GM23338 (cell line): ENCODE measurements at regions not wholly inside any gene's neighbourhood (a gene's known extent, or its start where the extent isn't known, plus 50 kb on each side); places are given as distances from the start of the nearest gene placed in this dataset.

Experiments used
- ATAC-seq: fragments of 200-7000 bp; cut with Tn5 transposase; 3 replicates; pipeline ENCODE4 v1.9.1; 2020
- DNase-seq: peaks from one replicate; pipeline ENCODE4 v3.0.0-alpha.2; 2015; ENCODE audit warnings: low spot score
- H2AFZ ChIP-seq: fragments of 200-600 bp; sonication (generic); 2 replicates; pipeline ENCODE4 v1.8.0; 2016; ENCODE audit warnings: antibody characterized with exemption, mild to moderate bottlenecking, moderate library complexity
- H3F3A ChIP-seq: fragments of 200-600 bp; sonication (generic); replicated peaks from 2 replicates; pipeline ENCODE4 v1.8.0; 2017; ENCODE audit warnings: antibody characterized with exemption, mixed run types, low read depth
- H3K27ac ChIP-seq: fragments of 200-600 bp; sonication (generic); 2 replicates; pipeline ENCODE4 v1.6.1; 2016; ENCODE audit warnings: low read depth
- H3K27me3 ChIP-seq: fragments of 200-600 bp; sonication (generic); 2 replicates; pipeline ENCODE4 v1.8.0; 2016; ENCODE audit warnings: mild to moderate bottlenecking, mixed run types, moderate library complexity; ENCODE audit not compliant: insufficient read depth
- H3K36me3 ChIP-seq: fragments of 200-600 bp; sonication (generic); 2 replicates; pipeline ENCODE4 v1.8.0; 2016; ENCODE audit warnings: mild to moderate bottlenecking; ENCODE audit not compliant: insufficient read depth
- H3K4me1 ChIP-seq: fragments of 200-600 bp; sonication (generic); 2 replicates; pipeline ENCODE4 v1.8.0; 2016; ENCODE audit warnings: mild to moderate bottlenecking, moderate library complexity; ENCODE audit not compliant: insufficient read depth
- H3K4me2 ChIP-seq: fragments of 200-600 bp; sonication (generic); 2 replicates; pipeline ENCODE4 v1.7.1; 2017; ENCODE audit warnings: mixed run types
- H3K4me3 ChIP-seq: fragments of 200-600 bp; sonication (generic); 2 replicates; pipeline ENCODE4 v1.6.1; 2016; ENCODE audit warnings: mixed run types
- H3K79me2 ChIP-seq: fragments of 200-600 bp; sonication (generic); replicated peaks from 2 replicates; pipeline ENCODE4 v1.8.0; 2017; ENCODE audit warnings: mild to moderate bottlenecking; ENCODE audit not compliant: insufficient read depth
- H3K9me2 ChIP-seq: fragments of 200-600 bp; sonication (generic); 2 replicates; pipeline ENCODE4 v1.8.0; 2017; ENCODE audit not compliant: insufficient read depth
- H4K20me1 ChIP-seq: fragments of 200-600 bp; sonication (generic); replicated peaks from 2 replicates; pipeline ENCODE4 v1.8.0; 2017; ENCODE audit warnings: mild to moderate bottlenecking; ENCODE audit not compliant: insufficient read depth
- H3K27ac Mint-ChIP-seq: 2 replicates; pipeline ENCODE4 v1.8.0; 2020; ENCODE audit warnings: inconsistent platforms, mild to moderate bottlenecking, moderate library complexity, mixed read lengths
- H3K27me3 Mint-ChIP-seq: 3 replicates; pipeline ENCODE4 v1.8.0; 2022; ENCODE audit warnings: low read depth, mild to moderate bottlenecking, moderate library complexity, mixed read lengths, inconsistent platforms; ENCODE audit not compliant: insufficient read depth, poor library complexity
- H3K36me3 Mint-ChIP-seq: 3 replicates; pipeline ENCODE4 v1.8.0; 2021; ENCODE audit warnings: low read depth, mild to moderate bottlenecking, inconsistent platforms, moderate library complexity, mixed read lengths
- H3K4me1 Mint-ChIP-seq: 3 replicates; pipeline ENCODE4 v1.8.0; 2020; ENCODE audit warnings: mild to moderate bottlenecking, inconsistent platforms, mixed read lengths
- H3K4me3 Mint-ChIP-seq: 3 replicates; pipeline ENCODE4 v1.8.0; 2021; ENCODE audit warnings: moderate library complexity, mild to moderate bottlenecking, inconsistent platforms, mixed read lengths
- H3K9me3 Mint-ChIP-seq: 3 replicates; pipeline ENCODE4 v1.8.0; 2020; ENCODE audit warnings: moderate library complexity, mild to moderate bottlenecking, inconsistent platforms, mixed read lengths
- CREB1 ChIP-seq: fragments of 250-450 bp; sonication (Bioruptor Pico); IDR thresholded peaks from 2 replicates; pipeline ENCODE4 v1.5.0; 2020; ENCODE audit warnings: low read depth, mild to moderate bottlenecking, moderate library complexity
- CTCF ChIP-seq, 2 experiments: fragments of 200-600 bp in 1 of 2; sonication (generic) in 1 of 2; conservative IDR thresholded peaks; 2 replicates each; pipeline versions ENCODE4 v1.5.1 to v1.6.1; 2016 to 2017; ENCODE audit warnings: antibody characterized with exemption in 2 of 2, low read depth in 2 of 2, mild to moderate bottlenecking in 2 of 2, moderate library complexity in 1 of 2
- ETS1 ChIP-seq: IDR thresholded peaks from 2 replicates; pipeline ENCODE4 v1.6.1; 2016; ENCODE audit warnings: antibody characterized with exemption
- EZH2 ChIP-seq: fragments of 200-600 bp; sonication (generic); IDR thresholded peaks from one replicate; pipeline ENCODE4 v1.8.0; 2017; ENCODE audit warnings: antibody characterized with exemption, mild to moderate bottlenecking, low read depth; ENCODE audit not compliant: unreplicated experiment
- EZH2phosphoT487 ChIP-seq: fragments of 200-600 bp; sonication (generic); IDR thresholded peaks from one replicate; pipeline ENCODE4 v1.8.1; 2018; ENCODE audit warnings: antibody characterized with exemption; ENCODE audit not compliant: unreplicated experiment
- JUNB ChIP-seq: IDR thresholded peaks from one replicate; pipeline ENCODE4 v1.6.1; 2016; ENCODE audit warnings: antibody characterized with exemption; ENCODE audit not compliant: unreplicated experiment
- NANOG ChIP-seq: IDR thresholded peaks from 2 replicates; pipeline ENCODE4 v1.6.1; 2016; ENCODE audit warnings: antibody characterized with exemption, borderline replicate concordance
- POLR2AphosphoS5 ChIP-seq: IDR thresholded peaks from 2 replicates; pipeline ENCODE4 v1.6.1; 2016; ENCODE audit warnings: antibody characterized with exemption, low read depth
- REST ChIP-seq: IDR thresholded peaks from one replicate; pipeline ENCODE4 v1.6.1; 2018; ENCODE audit warnings: antibody characterized with exemption; ENCODE audit not compliant: unreplicated experiment
- STAT1 ChIP-seq: IDR thresholded peaks from one replicate; pipeline ENCODE4 v1.6.1; 2016; ENCODE audit warnings: antibody characterized with exemption; ENCODE audit not compliant: unreplicated experiment
- ZNF114 ChIP-seq: fragments of 250-450 bp; sonication (Bioruptor Pico); IDR thresholded peaks from 2 replicates; pipeline ENCODE4 v1.5.0; 2020; ENCODE audit warnings: mild to moderate bottlenecking, moderate library complexity
- ZNF331 ChIP-seq: fragments of 250-450 bp; sonication (Bioruptor Pico); IDR thresholded peaks from 2 replicates; pipeline ENCODE4 v1.5.0; 2020; ENCODE audit warnings: low read depth, mild to moderate bottlenecking, moderate library complexity
- ZNF462 ChIP-seq: fragments of 250-450 bp; sonication (Bioruptor Pico); IDR thresholded peaks from 2 replicates; pipeline ENCODE4 v1.5.0; 2020; ENCODE audit warnings: mild to moderate bottlenecking, moderate library complexity

GRCh38 chr12:114090211-114090610, 124.1 kb upstream of the RBM19 start:
- H3K4me1 Mint-ChIP-seq: no peaks in the 10 kb centered on the region
- no peaks in the 10 kb centered on the region for H3K4me1 ChIP-seq
- no peaks in the 10 kb centered on the region for H3K27me3 ChIP-seq
- H3K27ac ChIP-seq: no peak overlapping the region
- no peaks in the 10 kb centered on the region for H3F3A ChIP-seq
- peaks cover 27% of the 10 kb centered on the region for H3K9me3 Mint-ChIP-seq
- H4K20me1 ChIP-seq: no peaks in the 10 kb centered on the region
- no peak for TF ChIP-seq EZH2
- TF ChIP-seq REST: no peak
- TF ChIP-seq ZNF462 (CRISPR knock-in tag): no peak
- no peak for TF ChIP-seq POLR2AphosphoS5
- TF ChIP-seq STAT1: no peak
- TF ChIP-seq CREB1 (CRISPR knock-in tag): no peak
- no peak for TF ChIP-seq EZH2phosphoT487
- TF ChIP-seq ETS1: no peak
- no peak for TF ChIP-seq ZNF114
- TF ChIP-seq JUNB: no peak
- no peak for TF ChIP-seq CTCF (conservative IDR thresholded peaks at IDR 0.05; ENCODE audit: low read depth in 2 of 2)
- no peak for TF ChIP-seq ZNF331 (CRISPR knock-in tag)
- no peak for TF ChIP-seq NANOG
- H3K27ac Mint-ChIP-seq: no peak overlapping the region
- no peaks in the 10 kb centered on the region for H3K79me2 ChIP-seq
- H3K36me3 ChIP-seq: no peaks in the 10 kb centered on the region
- H3K4me3 ChIP-seq: no peak overlapping the region
- ATAC-seq: no peak
- peaks cover 5% of the 10 kb centered on the region; the same call in 2 of the 3 replicates for H3K36me3 Mint-ChIP-seq
- no peak overlapping the region for H3K4me2 ChIP-seq
- H2AFZ ChIP-seq: no peak overlapping the region
- H3K27me3 Mint-ChIP-seq: peaks cover 2% of the 10 kb centered on the region
- H3K9me2 ChIP-seq: no peaks in the 10 kb centered on the region; the same call in 1 of the 2 replicates
- DNase-seq: no peak
- H3K4me3 Mint-ChIP-seq: no peak overlapping the region
